Trophoblast cell (in vitro differentiated cells and primary cell): ENCODE measurements at regions not wholly inside any gene's neighbourhood (a gene's known extent, or its start where the extent isn't known, plus 50 kb on each side); places are given as distances from the start of the nearest gene placed in this dataset.

Experiments used
- DNase-seq, 2 donors: peaks; one replicate each; pipeline ENCODE4 v3.0.0-alpha.2; 2016
- H2AFZ ChIP-seq: 2 replicates; pipeline ENCODE4 v1.6.1; 2013; ENCODE audit warnings: low read length, moderate library complexity, mild to moderate bottlenecking; ENCODE audit not compliant: insufficient read depth, poor library complexity
- H2AK5ac ChIP-seq: 2 replicates; pipeline ENCODE4 v1.6.1; 2013; ENCODE audit warnings: mild to moderate bottlenecking, low read length
- H2BK120ac ChIP-seq: 2 replicates; pipeline ENCODE4 v1.6.1; 2013; ENCODE audit warnings: low read length, mild to moderate bottlenecking, moderate library complexity; ENCODE audit not compliant: insufficient read depth, poor library complexity
- H2BK12ac ChIP-seq: 2 replicates; pipeline ENCODE4 v1.6.1; 2013; ENCODE audit warnings: mild to moderate bottlenecking, low read length, moderate library complexity
- H2BK5ac ChIP-seq: 2 replicates; pipeline ENCODE4 v1.6.1; 2013; ENCODE audit warnings: low read length, low read depth, moderate library complexity, mild to moderate bottlenecking; ENCODE audit not compliant: poor library complexity
- H3K14ac ChIP-seq: 2 replicates; pipeline ENCODE4 v1.6.1; 2013; ENCODE audit warnings: mild to moderate bottlenecking, low read length
- H3K18ac ChIP-seq: 2 replicates; pipeline ENCODE4 v1.6.1; 2013; ENCODE audit warnings: mild to moderate bottlenecking, low read length
- H3K23ac ChIP-seq: 2 replicates; pipeline ENCODE4 v1.6.1; 2013; ENCODE audit warnings: low read length
- H3K27ac ChIP-seq: 2 replicates; pipeline ENCODE4 v1.5.1; 2013; ENCODE audit warnings: low read depth, mild to moderate bottlenecking, inconsistent platforms, low read length, moderate library complexity
- H3K27me3 ChIP-seq: 2 replicates; pipeline ENCODE4 v1.6.1; 2013; ENCODE audit warnings: inconsistent platforms, mild to moderate bottlenecking, low read length, moderate library complexity; ENCODE audit not compliant: insufficient read depth
- H3K36me3 ChIP-seq, 2 experiments: 1 replicate in 1 of 2; 2 replicates in 1 of 2; pipeline ENCODE4 v1.6.1; 2013; ENCODE audit warnings: low read length in 2 of 2, mild to moderate bottlenecking in 2 of 2, moderate library complexity in 1 of 2; ENCODE audit not compliant: insufficient read depth in 2 of 2, control insufficient read depth in 1 of 2
- H3K4ac ChIP-seq: 2 replicates; pipeline ENCODE4 v1.6.1; 2013; ENCODE audit warnings: low read depth, mild to moderate bottlenecking, low read length, moderate library complexity
- H3K4me1 ChIP-seq, 2 experiments: 1 replicate in 1 of 2; 2 replicates in 1 of 2; pipeline ENCODE4 v1.6.1; 2013; ENCODE audit warnings: low read length in 2 of 2, mild to moderate bottlenecking in 2 of 2, moderate library complexity in 1 of 2; ENCODE audit not compliant: insufficient read depth in 2 of 2, control insufficient read depth in 1 of 2
- H3K4me2 ChIP-seq: 2 replicates; pipeline ENCODE4 v1.6.1; 2013; ENCODE audit warnings: inconsistent platforms, mild to moderate bottlenecking, low read length, moderate library complexity
- H3K4me3 ChIP-seq: 2 replicates; pipeline ENCODE4 v1.5.1; 2013; ENCODE audit warnings: mild to moderate bottlenecking, low read depth, low read length, inconsistent platforms
- H3K79me1 ChIP-seq: one replicate; pipeline ENCODE4 v1.6.1; 2013; ENCODE audit warnings: low read length
- H3K79me2 ChIP-seq: 2 replicates; pipeline ENCODE4 v1.6.1; 2013; ENCODE audit warnings: low read length, mild to moderate bottlenecking; ENCODE audit not compliant: control insufficient read depth, insufficient read depth, poor library complexity
- H3K9ac ChIP-seq: 2 replicates; pipeline ENCODE4 v1.6.1; 2013; ENCODE audit warnings: mild to moderate bottlenecking, low read length
- H3K9me3 ChIP-seq: 2 replicates; pipeline ENCODE4 v1.6.1; 2013; ENCODE audit warnings: low read depth, mild to moderate bottlenecking, control low read depth, inconsistent platforms, low read length; ENCODE audit not compliant: insufficient read depth
- H4K12ac ChIP-seq: 2 replicates; pipeline ENCODE4 v1.6.1; 2013; ENCODE audit warnings: low read depth, mild to moderate bottlenecking, low read length, moderate library complexity
- H4K8ac ChIP-seq: 2 replicates; pipeline ENCODE4 v1.6.1; 2013; ENCODE audit warnings: low read depth, mild to moderate bottlenecking, low read length, moderate library complexity
- H4K91ac ChIP-seq: one replicate; pipeline ENCODE4 v1.6.1; 2013; ENCODE audit warnings: low read depth, mild to moderate bottlenecking, low read length, moderate library complexity
- WGBS: extraction: QIAGEN DNeasy Blood & Tissue Kit; methylation state at CpG from one replicate; pipeline ENCODE4 v1.1.7; 2013; ENCODE audit warnings: missing lambda C conversion rate; ENCODE audit not compliant: insufficient read length, insufficient coverage; ENCODE audit errors: extremely low coverage; 5-methylcytosine and 5-hydroxymethylcytosine counted together

DNA sequence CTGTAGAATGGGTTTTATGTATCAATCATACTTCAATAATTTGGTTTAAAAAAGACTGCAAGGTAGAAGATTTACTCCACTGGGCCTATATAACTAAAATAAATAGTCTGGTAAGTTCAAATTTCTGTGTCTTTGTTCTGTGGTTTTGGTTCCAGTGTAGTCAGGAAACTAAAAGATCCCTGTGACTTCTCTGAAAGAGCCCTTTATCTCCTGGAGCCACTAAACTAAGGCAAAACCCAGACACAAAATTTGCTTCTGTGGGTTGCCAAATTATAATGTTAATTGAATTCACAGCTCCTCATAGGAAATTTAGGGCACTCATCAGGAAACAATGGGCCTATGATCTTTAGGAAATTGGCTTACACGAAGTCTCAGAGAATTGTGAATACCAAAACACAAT lies 1038.4 kb downstream of the GALC start:
- Histone ChIP-seq H3K4me3 (no peak overlapping the region), H3K4ac (no peak overlapping the region), H3K36me3 (no peaks in the 10 kb centered on the region), H3K27me3 (no peaks in the 10 kb centered on the region), H3K79me2 (no peaks in the 10 kb centered on the region), H2BK12ac (no peak overlapping the region), H3K4me2 (no peak overlapping the region), H3K9ac (no peak overlapping the region), H3K14ac (no peak overlapping the region), H4K91ac (no peak overlapping the region), H2BK5ac (no peak overlapping the region), H2BK120ac (no peak overlapping the region), H2AFZ (no peak overlapping the region), H3K9me3 (no peaks in the 10 kb centered on the region), H4K8ac (no peak overlapping the region), H3K23ac (no peak overlapping the region), H3K27ac (no peak overlapping the region), H3K4me1 (no peaks in the 10 kb centered on the region), H3K18ac (no peak overlapping the region), H3K79me1 (no peaks in the 10 kb centered on the region), H4K12ac (no peak overlapping the region), H2AK5ac (no peak overlapping the region)
- whole genome bisulfite sequencing = no CpG with 5 or more reads among the region's 1 CpG
- DNase-seq = no peak

DNA sequence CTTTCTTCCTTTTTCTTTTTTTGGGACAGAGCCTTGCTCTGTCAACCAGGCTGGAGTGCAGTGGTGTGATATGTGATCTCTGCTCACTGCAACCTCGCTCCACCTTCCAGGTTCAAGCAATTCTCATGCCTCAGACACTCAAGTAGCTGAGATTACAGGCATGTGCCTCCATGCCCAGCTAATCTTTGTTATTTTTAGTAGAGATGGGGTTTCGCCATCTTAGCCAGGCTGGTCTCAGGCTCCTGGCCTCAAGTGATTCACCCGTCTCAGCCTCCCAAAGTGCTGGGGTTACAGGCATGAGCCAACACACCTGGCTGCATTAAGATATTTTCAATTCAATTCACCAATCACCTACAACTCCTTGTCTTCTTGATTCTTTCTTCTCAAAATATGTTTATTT lies 1046.5 kb downstream of the GALC start:
- Histone ChIP-seq H3K4me3 (no peak overlapping the region), H3K79me2 (no peaks in the 10 kb centered on the region), H3K36me3 (no peaks in the 10 kb centered on the region), H4K8ac (no peak overlapping the region), H3K18ac (no peak overlapping the region), H3K4ac (no peak overlapping the region), H2BK120ac (no peak overlapping the region), H3K4me2 (no peak overlapping the region), H2AK5ac (no peak overlapping the region), H4K12ac (no peak overlapping the region), H3K27me3 (no peaks in the 10 kb centered on the region), H4K91ac (no peak overlapping the region), H2AFZ (no peak overlapping the region), H2BK5ac (no peak overlapping the region), H3K27ac (no peak overlapping the region), H3K9me3 (no peaks in the 10 kb centered on the region), H3K14ac (no peak overlapping the region), H3K4me1 (no peaks in the 10 kb centered on the region), H3K23ac (no peak overlapping the region), H2BK12ac (no peak overlapping the region), H3K79me1 (no peaks in the 10 kb centered on the region), H3K9ac (no peak overlapping the region)
- no CpG with 5 or more reads among the region's 3 CpGs for WGBS
- DNase-seq = no peak

DNA sequence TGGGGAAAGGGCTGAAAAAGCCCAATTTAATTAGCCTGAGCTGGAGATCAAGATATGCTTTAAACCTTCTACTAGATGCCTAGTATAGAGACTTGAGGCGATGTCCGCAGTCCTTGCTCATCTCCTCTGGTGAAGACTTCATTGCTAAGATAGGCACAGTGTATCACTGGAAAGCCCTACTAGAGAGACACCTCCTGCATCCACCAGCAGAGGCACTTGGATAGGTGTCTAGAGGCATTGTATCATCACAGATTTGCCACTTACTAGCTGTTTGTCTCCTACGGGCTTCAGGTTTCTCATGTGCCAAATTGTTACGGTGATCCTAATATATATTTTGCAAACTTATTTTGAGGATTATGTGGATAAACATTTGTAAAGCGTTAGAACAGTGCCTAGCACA lies 1048.5 kb downstream of the GALC start:
- Histone ChIP-seq H3K27ac (no peak overlapping the region), H3K14ac (no peak overlapping the region), H3K4me1 (no peaks in the 10 kb centered on the region), H2AK5ac (no peak overlapping the region), H3K4me2 (no peak overlapping the region), H4K91ac (no peak overlapping the region), H4K12ac (no peak overlapping the region), H3K27me3 (no peaks in the 10 kb centered on the region), H3K36me3 (no peaks in the 10 kb centered on the region), H4K8ac (no peak overlapping the region), H3K4me3 (no peak overlapping the region), H2BK120ac (no peak overlapping the region), H2AFZ (no peak overlapping the region), H3K23ac (no peak overlapping the region), H3K79me2 (no peaks in the 10 kb centered on the region), H3K79me1 (no peaks in the 10 kb centered on the region), H2BK12ac (no peak overlapping the region), H3K9me3 (no peaks in the 10 kb centered on the region), H2BK5ac (no peak overlapping the region), H3K18ac (no peak overlapping the region), H3K9ac (no peak overlapping the region), H3K4ac (no peak overlapping the region)
- WGBS = no CpG with 5 or more reads among the region's 5 CpGs
- DNase-seq = no peak

DNA sequence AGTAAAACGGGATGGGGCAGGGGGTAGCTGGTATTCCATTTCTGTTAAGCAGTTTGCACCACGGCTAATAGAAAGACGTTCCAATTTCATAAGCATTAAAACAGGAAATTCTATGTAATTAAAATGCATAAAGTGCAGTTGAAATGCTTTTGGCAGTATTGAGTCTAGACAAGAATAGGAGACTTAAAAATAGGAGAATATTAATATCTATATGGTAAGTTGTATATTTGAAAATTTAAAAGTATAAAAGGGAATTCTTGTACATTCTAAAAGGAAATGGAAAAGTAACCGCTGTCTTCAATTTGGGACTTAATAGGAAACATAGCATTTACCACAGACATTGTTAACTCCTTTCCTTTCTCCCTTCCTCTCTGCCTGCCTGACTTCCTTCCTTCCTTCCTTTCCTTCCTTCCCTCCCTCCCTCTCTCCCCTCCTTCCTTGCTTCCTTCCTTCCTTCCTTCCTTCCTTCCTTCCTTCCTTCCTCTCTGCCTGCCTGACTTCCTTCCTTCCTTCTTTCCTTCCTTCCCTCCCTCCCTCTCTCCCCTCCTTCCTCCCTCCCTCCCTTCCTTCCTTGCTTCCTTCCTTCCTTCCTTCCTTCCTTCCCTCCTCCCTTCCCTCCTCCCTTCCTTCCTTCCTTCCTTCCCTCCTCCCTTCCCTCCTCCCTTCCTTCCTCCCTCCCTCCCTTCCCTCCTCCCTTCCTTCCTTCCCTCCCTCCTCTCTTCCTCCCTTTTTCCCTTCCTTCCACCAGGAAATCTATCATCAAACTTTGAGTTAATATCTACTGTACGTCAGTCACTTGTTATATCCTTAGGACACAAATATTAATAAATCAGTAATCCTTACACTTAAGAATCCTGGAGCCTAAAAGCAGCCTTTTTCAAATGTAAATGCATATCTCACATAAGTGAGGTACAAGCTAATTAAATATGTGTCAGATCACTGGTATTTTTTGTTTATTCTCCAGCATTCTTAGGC lies 1049.3 kb downstream of the GALC start:
- no peak overlapping the region for H4K12ac ChIP-seq
- no peak overlapping the region for H4K8ac ChIP-seq
- no peak overlapping the region for H2AFZ ChIP-seq
- H3K36me3 ChIP-seq = no peaks in the 10 kb centered on the region
- no peak overlapping the region for H3K4me3 ChIP-seq
- no peak overlapping the region for H3K4me2 ChIP-seq
- H3K23ac ChIP-seq = no peak overlapping the region
- no peak overlapping the region for H3K9ac ChIP-seq
- no peak overlapping the region for H2AK5ac ChIP-seq
- H3K9me3 ChIP-seq = no peaks in the 10 kb centered on the region
- no peak overlapping the region for H3K18ac ChIP-seq
- H3K27me3 ChIP-seq = no peaks in the 10 kb centered on the region
- H3K4me1 ChIP-seq = no peaks in the 10 kb centered on the region
- no peak overlapping the region for H3K27ac ChIP-seq
- DNase-seq = no peak
- no peak overlapping the region for H3K14ac ChIP-seq
- no peaks in the 10 kb centered on the region for H3K79me1 ChIP-seq
- no peak overlapping the region for H2BK120ac ChIP-seq
- no peak overlapping the region for H2BK12ac ChIP-seq
- H4K91ac ChIP-seq = no peak overlapping the region
- no peak overlapping the region for H3K4ac ChIP-seq
- WGBS = no CpG with 5 or more reads among the region's 5 CpGs
- H2BK5ac ChIP-seq = no peak overlapping the region
- H3K79me2 ChIP-seq = no peaks in the 10 kb centered on the region
